BLaER1 (cell line): ENCODE measurements at regions not wholly inside any gene's neighbourhood (a gene's known extent, or its start where the extent isn't known, plus 50 kb on each side); places are given as distances from the start of the nearest gene placed in this dataset.
A peak's percentile ranks its signal among the peaks of the same experiment; 100 is the strongest.

Experiments used
- H3K27ac ChIP-seq: shearing (Covaris generic); formaldehyde crosslinking; 2 replicates; pipeline ENCODE4 v1.8.1; 2022
- H3K27me3 ChIP-seq: shearing (Covaris generic); formaldehyde crosslinking; 2 replicates; pipeline ENCODE4 v1.8.1; 2022
- H3K36me3 ChIP-seq: shearing (Covaris generic); formaldehyde crosslinking; 2 replicates; pipeline ENCODE4 v1.8.1; 2022
- H3K4me1 ChIP-seq: shearing (Covaris generic); formaldehyde crosslinking; 2 replicates; pipeline ENCODE4 v1.8.1; 2022
- H3K4me2 ChIP-seq: shearing (Covaris generic); formaldehyde crosslinking; 2 replicates; pipeline ENCODE4 v1.8.1; 2022
- H3K4me3 ChIP-seq: shearing (Covaris generic); formaldehyde crosslinking; 2 replicates; pipeline ENCODE4 v1.8.1; 2022
- H3K9ac ChIP-seq: shearing (Covaris generic); formaldehyde crosslinking; 2 replicates; pipeline ENCODE4 v1.8.1; 2022
- H3K9me3 ChIP-seq: shearing (Covaris generic); formaldehyde crosslinking; 2 replicates; pipeline ENCODE4 v1.8.1; 2022
- H4K20me1 ChIP-seq: shearing (Covaris generic); formaldehyde crosslinking; 2 replicates; pipeline ENCODE4 v1.8.1; 2022
- Cebpa-rat ChIP-seq: shearing (Covaris generic); IDR thresholded peaks from 2 replicates; pipeline ENCODE4 v1.8.1; 2022

DNA sequence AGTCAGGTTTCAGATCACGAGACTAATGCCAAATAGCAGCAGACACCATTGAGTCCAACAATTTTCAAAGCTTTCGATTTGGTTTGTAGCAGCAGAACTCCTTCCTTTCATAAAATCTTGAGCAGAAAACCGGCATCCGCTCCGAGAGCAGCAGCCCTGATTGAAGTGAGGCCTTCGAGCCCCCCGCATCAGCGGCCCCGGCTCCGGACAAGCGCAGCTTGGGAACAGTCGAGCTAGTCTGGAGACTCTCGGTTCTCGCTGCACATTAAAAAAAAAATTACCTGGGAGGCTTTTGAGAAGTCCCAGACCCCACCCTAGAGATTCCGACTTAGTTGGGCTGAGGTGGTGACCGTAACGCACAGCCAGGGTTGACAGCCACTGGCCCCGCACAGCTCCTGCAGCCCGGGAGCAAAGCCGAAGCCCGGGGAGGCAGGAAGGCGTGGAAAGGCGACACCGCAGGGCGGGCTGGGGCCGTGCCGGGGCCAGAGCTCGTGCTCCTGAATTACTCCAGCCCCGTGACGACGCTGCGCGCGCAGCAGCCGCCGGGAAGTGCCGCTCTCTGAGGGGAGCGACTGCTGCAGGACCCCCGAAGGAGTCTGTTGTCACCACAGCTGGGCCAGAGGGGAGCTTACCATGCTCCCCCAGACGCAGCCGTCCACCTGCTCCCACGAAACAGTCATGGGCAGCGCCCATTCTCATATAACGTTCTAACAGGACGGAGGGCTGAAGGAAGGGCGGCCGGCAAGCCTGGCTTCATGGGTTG is 57.8 kb downstream of the SPATA19 start:
- Histone ChIP-seq H4K20me1 (no peaks in the 10 kb centered on the region), H3K27me3 (no peaks in the 10 kb centered on the region), H3K36me3 (no peaks in the 10 kb centered on the region), H3K9me3 (peaks cover 7% of the 10 kb centered on the region), H3K4me3 (no peak overlapping the region), H3K9ac (no peak overlapping the region), H3K4me2 (no peak overlapping the region), H3K4me1 (peaks cover 20% of the 10 kb centered on the region), H3K27ac (no peak overlapping the region)
- no peak for TF ChIP-seq Cebpa-rat

DNA sequence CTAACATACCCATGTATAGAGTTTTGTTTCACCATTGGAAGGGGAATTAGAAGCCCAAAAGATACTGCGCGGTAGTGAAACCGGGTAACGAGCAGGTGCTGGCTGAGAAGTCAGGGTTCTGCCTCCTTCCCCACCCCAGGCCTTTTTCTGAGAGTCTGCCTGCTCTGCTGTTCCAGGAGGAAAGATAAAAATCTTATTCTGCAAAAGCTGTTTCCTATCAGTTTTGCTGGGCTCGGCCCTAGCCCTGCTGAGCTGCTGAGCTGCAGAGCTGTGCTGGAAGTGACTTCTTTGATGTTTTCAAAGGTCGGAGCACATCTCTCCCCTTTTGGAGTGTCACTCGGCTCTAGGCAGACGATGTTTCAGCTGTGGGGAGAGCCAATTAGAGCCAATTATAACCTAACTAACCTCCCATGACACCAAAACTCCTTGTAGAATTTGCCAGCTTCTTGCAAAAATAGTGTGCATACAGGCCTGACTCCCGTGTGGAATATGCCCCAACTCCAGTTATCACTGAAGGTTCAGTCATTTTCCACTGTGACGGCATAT is 59.4 kb downstream of the SPATA19 start:
- Histone ChIP-seq H3K4me2 (no peak overlapping the region), H4K20me1 (no peaks in the 10 kb centered on the region), H3K36me3 (no peaks in the 10 kb centered on the region), H3K4me1 (peaks cover 7% of the 10 kb centered on the region), H3K27me3 (no peaks in the 10 kb centered on the region), H3K9ac (no peak overlapping the region), H3K27ac (no peak overlapping the region), H3K9me3 (peaks cover 14% of the 10 kb centered on the region), H3K4me3 (no peak overlapping the region)
- TF ChIP-seq Cebpa-rat, result no peak

DNA sequence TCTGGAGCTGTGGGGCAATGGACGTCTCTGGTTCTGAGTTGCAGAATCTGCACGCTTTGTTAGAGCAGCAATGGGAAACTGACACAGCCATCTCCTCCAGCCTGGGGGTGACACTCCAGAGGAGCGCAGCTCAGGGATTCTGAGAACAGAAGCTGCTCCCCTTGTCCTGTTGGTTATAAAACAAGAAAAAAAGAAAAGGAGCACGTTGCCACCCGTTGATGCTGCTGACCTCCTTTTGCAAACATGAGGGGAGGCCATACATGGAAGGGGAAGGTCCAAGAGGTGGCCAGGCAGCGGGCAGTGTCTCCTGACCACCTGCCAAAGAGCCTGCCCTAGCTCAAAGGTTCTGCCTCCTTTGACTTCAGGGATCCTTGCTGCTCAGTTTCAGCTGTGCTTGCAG is 61.0 kb downstream of the SPATA19 start:
- no peak for TF ChIP-seq Cebpa-rat
- no peaks in the 10 kb centered on the region for H4K20me1 ChIP-seq
- H3K27ac ChIP-seq, result no peak overlapping the region
- no peaks in the 10 kb centered on the region for H3K4me1 ChIP-seq
- no peak overlapping the region for H3K9ac ChIP-seq
- H3K4me2 ChIP-seq, result no peak overlapping the region
- no peaks in the 10 kb centered on the region for H3K27me3 ChIP-seq
- no peaks in the 10 kb centered on the region for H3K36me3 ChIP-seq
- peaks cover 17% of the 10 kb centered on the region for H3K9me3 ChIP-seq
- H3K4me3 ChIP-seq, result no peak overlapping the region

GRCh38 chr11:133782116-133782725 is 63.1 kb downstream of the SPATA19 start:
- TF ChIP-seq Cebpa-rat, result no peak
- Histone ChIP-seq H3K9me3 (peaks cover 24% of the 10 kb centered on the region), H3K27me3 (no peaks in the 10 kb centered on the region), H3K4me2 (no peak overlapping the region), H3K4me3 (no peak overlapping the region), H3K9ac (no peak overlapping the region), H4K20me1 (no peaks in the 10 kb centered on the region), H3K36me3 (no peaks in the 10 kb centered on the region), H3K27ac (no peak overlapping the region), H3K4me1 (no peaks in the 10 kb centered on the region)

- Histone ChIP-seq H3K36me3 (no peaks in the 10 kb centered on the region), H3K9ac (no peak overlapping the region), H3K27ac (no peak overlapping the region), H3K4me1 (no peaks in the 10 kb centered on the region), H3K4me3 (no peak overlapping the region), H3K4me2 (no peak overlapping the region), H3K9me3 (peaks cover 46% of the 10 kb centered on the region), H3K27me3 (no peaks in the 10 kb centered on the region), H4K20me1 (no peaks in the 10 kb centered on the region)
- no peak for TF ChIP-seq Cebpa-rat
These were observed 67.2 kb downstream of the SPATA19 start for GRCh38 chr11:133778161-133778560.

DNA sequence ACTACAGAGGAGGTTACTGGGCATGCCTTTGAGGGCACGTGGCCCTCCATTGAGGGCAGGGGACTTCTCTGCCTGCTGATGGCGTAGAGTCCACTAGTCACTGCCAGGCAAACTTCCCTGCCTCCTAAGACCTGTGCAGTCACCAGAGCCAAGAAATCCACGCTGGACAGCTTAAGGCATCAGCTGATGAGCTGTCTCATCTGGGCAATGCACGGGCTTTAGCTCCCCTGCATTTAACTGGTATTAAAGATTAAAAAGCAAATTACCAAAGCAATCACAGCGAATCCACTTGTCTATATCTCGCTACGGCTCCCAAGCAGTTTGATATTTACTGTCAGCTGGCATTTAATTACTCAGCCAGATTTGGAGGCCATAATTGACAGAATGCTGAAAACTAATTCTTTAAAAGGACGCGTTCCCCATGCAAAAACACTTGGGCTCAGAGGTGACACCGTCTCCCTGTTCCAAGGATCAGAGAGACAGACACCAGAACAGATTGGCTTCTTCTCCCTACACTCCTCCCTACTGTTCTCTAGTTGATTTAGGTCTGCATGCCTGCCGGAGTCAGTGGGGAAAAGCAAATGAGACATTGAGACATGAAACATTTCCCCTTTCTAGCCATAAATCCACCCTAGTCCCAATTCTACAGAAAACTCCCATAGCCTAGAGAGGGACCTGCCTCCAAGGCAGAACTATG is 68.5 kb downstream of the SPATA19 start:
- H4K20me1 ChIP-seq, result no peaks in the 10 kb centered on the region
- peaks cover 37% of the 10 kb centered on the region for H3K9me3 ChIP-seq
- H3K36me3 ChIP-seq, result no peaks in the 10 kb centered on the region
- no peak overlapping the region for H3K27ac ChIP-seq
- no peak overlapping the region for H3K4me2 ChIP-seq
- no peaks in the 10 kb centered on the region for H3K4me1 ChIP-seq
- H3K4me3 ChIP-seq, result no peak overlapping the region
- no peaks in the 10 kb centered on the region for H3K27me3 ChIP-seq
- no peak overlapping the region for H3K9ac ChIP-seq
- TF ChIP-seq Cebpa-rat, result no peak

DNA sequence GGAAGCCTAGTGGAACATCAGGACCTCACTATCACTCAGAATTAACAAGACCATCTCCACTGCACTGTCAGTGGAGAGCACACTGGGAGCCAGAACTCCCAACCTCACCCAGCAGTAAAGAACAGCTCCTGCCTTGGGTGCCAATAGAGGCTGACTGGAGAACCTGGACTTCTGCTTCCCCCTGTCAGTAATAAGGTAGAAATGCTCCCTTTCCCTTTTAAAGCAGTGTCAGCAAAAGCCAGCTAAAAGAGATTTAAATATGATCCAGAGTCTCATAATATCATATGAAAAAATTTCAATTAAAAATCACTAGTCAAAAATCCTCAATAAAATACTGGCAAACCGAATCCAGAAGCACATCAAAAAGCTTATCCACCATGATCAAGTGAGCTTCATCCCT is 82.8 kb downstream of the SPATA19 start:
- no peaks in the 10 kb centered on the region for H4K20me1 ChIP-seq
- no peaks in the 10 kb centered on the region for H3K27me3 ChIP-seq
- H3K4me1 ChIP-seq, result 0 out of 2 replicates have a peak, but pooled peaks cover 4% of the 10 kb centered on the region

DNA sequence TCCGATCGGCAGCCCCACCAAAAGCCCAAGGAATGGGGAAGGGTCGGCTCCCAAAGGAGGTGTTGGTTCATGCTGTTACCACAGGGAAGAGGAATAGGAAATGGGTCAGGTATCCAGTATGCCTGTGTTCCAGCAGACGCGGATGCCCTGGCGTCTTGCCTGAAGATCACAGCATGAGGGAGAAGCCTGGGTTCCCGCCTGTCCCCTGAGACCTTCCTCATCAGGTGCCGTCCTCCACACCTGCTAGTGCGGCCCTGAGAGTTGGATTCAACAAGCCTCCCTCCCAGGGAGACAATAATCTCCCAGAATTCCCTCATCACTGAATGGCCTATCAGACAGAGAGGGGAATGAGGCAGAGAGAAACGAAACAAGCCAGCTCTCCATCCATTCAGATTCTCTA is 92.2 kb downstream of the SPATA19 start:
- peaks cover 25% of the 10 kb centered on the region; the same call in 1 of the 2 replicates for H3K4me1 ChIP-seq
- no peak overlapping the region for H3K9ac ChIP-seq
- H3K27ac ChIP-seq, result no peak overlapping the region
- no peak overlapping the region for H3K4me3 ChIP-seq
- no peak for TF ChIP-seq Cebpa-rat
- no peaks in the 10 kb centered on the region for H3K27me3 ChIP-seq
- no peaks in the 10 kb centered on the region for H3K36me3 ChIP-seq
- peak overlapping the region; percentile 22 for H3K4me2 ChIP-seq
- H3K9me3 ChIP-seq, result peaks cover 12% of the 10 kb centered on the region
- H4K20me1 ChIP-seq, result no peaks in the 10 kb centered on the region

More for the DNA sequence above, 82.8 kb downstream of the SPATA19 start:
- no peak for TF ChIP-seq Cebpa-rat
- Histone ChIP-seq H3K9me3 (peaks cover 39% of the 10 kb centered on the region), H3K9ac (no peak overlapping the region), H3K4me3 (no peak overlapping the region), H3K27ac (no peak overlapping the region), H3K36me3 (no peaks in the 10 kb centered on the region), H3K4me2 (no peak overlapping the region)

GRCh38 chr11:133749841-133750240 is 95.5 kb downstream of the SPATA19 start:
- Histone ChIP-seq H3K4me2 (no peak overlapping the region), H3K4me1 (peaks cover 57% of the 10 kb centered on the region), H3K9ac (no peak overlapping the region), H3K27ac (no peak overlapping the region), H3K36me3 (no peaks in the 10 kb centered on the region), H3K27me3 (no peaks in the 10 kb centered on the region), H3K9me3 (no peaks in the 10 kb centered on the region; the same call in 1 of the 2 replicates), H4K20me1 (no peaks in the 10 kb centered on the region), H3K4me3 (no peak overlapping the region)
- no peak for TF ChIP-seq Cebpa-rat

- Histone ChIP-seq H3K9ac (peak overlapping the region; percentile 53), H3K36me3 (no peaks in the 10 kb centered on the region), H3K4me1 (peaks cover 51% of the 10 kb centered on the region), H4K20me1 (no peaks in the 10 kb centered on the region), H3K27ac (peak overlapping the region; percentile 85), H3K4me3 (peak overlapping the region; percentile 46; the same call in 1 of the 2 replicates), H3K27me3 (no peaks in the 10 kb centered on the region), H3K4me2 (peak overlapping the region; percentile 84), H3K9me3 (no peaks in the 10 kb centered on the region; the same call in 1 of the 2 replicates)
- no peak for TF ChIP-seq Cebpa-rat
These were observed 97.9 kb downstream of the SPATA19 start for GRCh38 chr11:133747409-133747808.
